OCI-LY3 (cell line): ENCODE measurements at regions not wholly inside any gene's neighbourhood (a gene's known extent, or its start where the extent isn't known, plus 50 kb on each side); places are given as distances from the start of the nearest gene placed in this dataset.

ENCODE experiments used
- H2AFZ ChIP-seq: fragments of 200-600, 300-600 bp; shearing (Covaris generic); 2 replicates; pipeline ENCODE4 v1.6.0; 2014; ENCODE audit warnings: antibody characterized with exemption, low read depth, low read length
- H3K27ac ChIP-seq: fragments of 200-600, 300-600 bp; sonication (generic); 2 replicates; pipeline ENCODE4 v1.5.1; 2014; ENCODE audit warnings: mild to moderate bottlenecking, low read length, moderate library complexity, mixed read lengths
- H3K27me3 ChIP-seq: fragments of 200-600, 300-600 bp; sonication (generic); 2 replicates; pipeline ENCODE4 v1.6.1; 2014; ENCODE audit warnings: low read depth, low read length, mixed read lengths
- H3K36me3 ChIP-seq: fragments of 200-600, 300-600 bp; sonication (generic); replicated peaks from 2 replicates; pipeline ENCODE3; 2014; ENCODE audit warnings: low read depth, low read length, mixed read lengths
- H3K4me1 ChIP-seq: fragments of 300-600, 200-600 bp; sonication (generic); 2 replicates; pipeline ENCODE4 v1.6.1; 2014; ENCODE audit warnings: low read length, mixed read lengths
- H3K4me2 ChIP-seq: fragments of 200-600, 300-600 bp; sonication (generic); 2 replicates; pipeline ENCODE4 v1.6.1; 2014; ENCODE audit warnings: low read length, mixed read lengths
- H3K4me3 ChIP-seq: fragments of 300-600, 200-600 bp; sonication (generic); 2 replicates; pipeline ENCODE4 v1.5.1; 2014; ENCODE audit warnings: antibody characterized with exemption, mild to moderate bottlenecking, low read length, moderate library complexity
- H3K79me2 ChIP-seq: fragments of 300-600, 200-600 bp; shearing (Covaris generic); 2 replicates; pipeline ENCODE4 v1.6.1; 2014; ENCODE audit warnings: mild to moderate bottlenecking, low read length, mixed read lengths
- H3K9ac ChIP-seq: fragments of 300-600, 200-600 bp; shearing (Covaris generic); 2 replicates; pipeline ENCODE4 v1.6.0; 2014; ENCODE audit warnings: mild to moderate bottlenecking, low read length, moderate library complexity
- H3K9me3 ChIP-seq: fragments of 200-600, 300-600 bp; shearing (Covaris generic); 2 replicates; pipeline ENCODE4 v1.6.1; 2014; ENCODE audit warnings: low read length, mixed read lengths; ENCODE audit not compliant: insufficient read depth
- H4K20me1 ChIP-seq: fragments of 200-600, 300-600 bp; sonication (generic); 2 replicates; pipeline ENCODE4 v1.6.1; 2016; ENCODE audit warnings: low read length, mixed read lengths; ENCODE audit not compliant: insufficient read depth
- EZH2phosphoT487 ChIP-seq: fragments of 200-600 bp; shearing (Covaris generic); IDR thresholded peaks from 2 replicates; pipeline ENCODE4 v1.6.1; 2018; ENCODE audit warnings: antibody characterized with exemption, mixed run types, low read depth
- TF ChIP-seq, protein P1 (sequence below): fragments of 200-600, 300-600 bp; sonication (generic); IDR thresholded peaks from 2 replicates; pipeline ENCODE4 v1.5.1; 2014; ENCODE audit warnings: antibody characterized with exemption, low read length, low read depth

DNA sequence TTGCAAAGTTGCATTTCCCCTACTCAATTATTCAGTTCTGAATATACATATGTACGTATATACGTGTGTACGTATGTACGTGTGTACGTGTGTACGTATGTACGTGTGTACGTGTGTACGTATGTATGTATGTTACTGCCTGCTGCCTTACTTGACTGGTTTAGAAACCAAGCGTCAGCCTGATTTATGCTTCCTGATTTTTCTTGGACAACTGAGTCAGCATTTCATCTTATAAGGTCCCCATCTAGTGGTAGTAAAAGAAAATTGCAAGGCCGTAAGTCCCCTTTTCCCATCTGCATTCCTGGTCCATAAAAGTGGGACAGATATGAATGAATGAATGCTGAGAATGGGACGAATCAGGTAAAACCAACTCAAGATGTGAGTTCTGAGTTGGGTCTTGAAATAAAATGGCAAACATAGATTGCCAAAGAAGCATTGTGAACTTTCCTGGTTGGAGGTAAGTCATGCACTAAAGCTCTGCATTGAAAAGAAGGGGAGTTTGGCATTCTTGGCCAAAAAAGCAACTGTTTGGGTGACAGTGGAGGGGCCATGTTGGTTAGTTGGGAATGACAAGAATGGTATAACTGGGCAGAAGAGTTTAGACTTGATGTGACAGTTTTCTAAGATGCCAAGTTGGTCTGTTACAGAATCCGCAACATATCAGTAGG lies 76.4 kb upstream of the DNAH14 start:
- Histone ChIP-seq H3K4me2 (peak overlapping the region; percentile 67), H4K20me1 (no peaks in the 10 kb centered on the region), H3K36me3 (no peaks in the 10 kb centered on the region), H3K27me3 (no peaks in the 10 kb centered on the region; the same call in 1 of the 2 replicates), H3K9me3 (no peaks in the 10 kb centered on the region), H3K4me3 (peak overlapping the region; percentile 68), H3K79me2 (no peaks in the 10 kb centered on the region), H3K4me1 (peaks cover 6% of the 10 kb centered on the region; the same call in 1 of the 2 replicates), H2AFZ (peak overlapping the region; percentile 64; the same call in 1 of the 2 replicates), H3K27ac (no peak overlapping the region), H3K9ac (peak overlapping the region; percentile 46)
- TF ChIP-seq, protein P1, sequence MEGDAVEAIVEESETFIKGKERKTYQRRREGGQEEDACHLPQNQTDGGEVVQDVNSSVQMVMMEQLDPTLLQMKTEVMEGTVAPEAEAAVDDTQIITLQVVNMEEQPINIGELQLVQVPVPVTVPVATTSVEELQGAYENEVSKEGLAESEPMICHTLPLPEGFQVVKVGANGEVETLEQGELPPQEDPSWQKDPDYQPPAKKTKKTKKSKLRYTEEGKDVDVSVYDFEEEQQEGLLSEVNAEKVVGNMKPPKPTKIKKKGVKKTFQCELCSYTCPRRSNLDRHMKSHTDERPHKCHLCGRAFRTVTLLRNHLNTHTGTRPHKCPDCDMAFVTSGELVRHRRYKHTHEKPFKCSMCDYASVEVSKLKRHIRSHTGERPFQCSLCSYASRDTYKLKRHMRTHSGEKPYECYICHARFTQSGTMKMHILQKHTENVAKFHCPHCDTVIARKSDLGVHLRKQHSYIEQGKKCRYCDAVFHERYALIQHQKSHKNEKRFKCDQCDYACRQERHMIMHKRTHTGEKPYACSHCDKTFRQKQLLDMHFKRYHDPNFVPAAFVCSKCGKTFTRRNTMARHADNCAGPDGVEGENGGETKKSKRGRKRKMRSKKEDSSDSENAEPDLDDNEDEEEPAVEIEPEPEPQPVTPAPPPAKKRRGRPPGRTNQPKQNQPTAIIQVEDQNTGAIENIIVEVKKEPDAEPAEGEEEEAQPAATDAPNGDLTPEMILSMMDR, result peak; percentile 91
- TF ChIP-seq EZH2phosphoT487, result no peak

DNA sequence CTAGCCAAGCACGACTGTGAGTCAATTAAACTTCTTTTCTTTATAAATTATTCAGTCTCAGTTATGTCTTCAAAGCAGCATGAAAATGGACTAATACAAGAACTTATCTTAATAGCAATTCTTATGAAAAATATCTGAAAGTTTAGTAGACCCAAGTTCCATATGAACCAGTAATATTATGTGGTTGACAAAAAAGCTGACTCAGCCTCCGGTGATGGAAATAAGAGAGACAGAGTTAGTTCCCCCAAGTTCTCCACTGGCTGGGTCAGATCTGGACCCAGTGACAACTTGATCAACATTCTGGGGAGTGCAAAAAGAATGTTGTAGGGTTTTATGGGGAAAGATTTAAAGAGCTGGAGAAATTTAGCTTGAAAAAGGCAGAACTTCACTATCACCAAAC lies 72.5 kb upstream of the DNAH14 start:
- Histone ChIP-seq H3K9ac (no peak overlapping the region), H3K27me3 (no peaks in the 10 kb centered on the region; the same call in 1 of the 2 replicates), H3K9me3 (no peaks in the 10 kb centered on the region), H3K36me3 (no peaks in the 10 kb centered on the region), H2AFZ (no peak overlapping the region), H3K27ac (no peak overlapping the region), H3K4me2 (no peak overlapping the region), H3K4me3 (no peak overlapping the region), H3K4me1 (peaks cover 6% of the 10 kb centered on the region; the same call in 1 of the 2 replicates), H4K20me1 (no peaks in the 10 kb centered on the region), H3K79me2 (no peaks in the 10 kb centered on the region)
- TF ChIP-seq, protein P1, result no peak
- no peak for TF ChIP-seq EZH2phosphoT487

DNA sequence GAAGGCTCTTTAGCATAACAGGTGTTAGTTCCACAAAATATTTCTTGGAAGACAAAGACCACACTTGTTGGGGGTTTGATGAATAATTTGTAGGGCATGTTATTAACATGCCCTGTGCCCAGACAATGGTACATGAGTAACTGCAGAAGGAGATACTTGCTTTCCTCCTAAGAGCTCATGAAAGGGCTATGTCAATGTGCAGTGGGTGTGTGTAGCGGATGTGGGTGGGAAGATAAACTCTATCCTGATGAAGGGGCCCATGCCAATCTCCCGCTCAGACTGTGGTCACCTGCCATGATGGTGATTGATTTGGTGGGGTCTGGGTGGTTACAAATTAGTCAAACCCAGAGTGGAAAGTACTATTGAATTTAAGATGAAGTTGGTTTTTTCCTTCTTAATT lies 69.8 kb upstream of the DNAH14 start:
- no peak overlapping the region for H3K4me3 ChIP-seq
- H3K9me3 ChIP-seq, result no peaks in the 10 kb centered on the region; the same call in 1 of the 2 replicates
- no peaks in the 10 kb centered on the region for H3K36me3 ChIP-seq
- H4K20me1 ChIP-seq, result no peaks in the 10 kb centered on the region
- TF ChIP-seq, protein P1, result no peak
- TF ChIP-seq EZH2phosphoT487, result no peak
- H3K79me2 ChIP-seq, result no peaks in the 10 kb centered on the region
- H3K4me1 ChIP-seq, result no peaks in the 10 kb centered on the region
- no peak overlapping the region for H3K4me2 ChIP-seq
- H3K27ac ChIP-seq, result no peak overlapping the region
- no peak overlapping the region for H2AFZ ChIP-seq
- no peak overlapping the region for H3K9ac ChIP-seq
- H3K27me3 ChIP-seq, result peaks cover 10% of the 10 kb centered on the region; the same call in 1 of the 2 replicates

DNA sequence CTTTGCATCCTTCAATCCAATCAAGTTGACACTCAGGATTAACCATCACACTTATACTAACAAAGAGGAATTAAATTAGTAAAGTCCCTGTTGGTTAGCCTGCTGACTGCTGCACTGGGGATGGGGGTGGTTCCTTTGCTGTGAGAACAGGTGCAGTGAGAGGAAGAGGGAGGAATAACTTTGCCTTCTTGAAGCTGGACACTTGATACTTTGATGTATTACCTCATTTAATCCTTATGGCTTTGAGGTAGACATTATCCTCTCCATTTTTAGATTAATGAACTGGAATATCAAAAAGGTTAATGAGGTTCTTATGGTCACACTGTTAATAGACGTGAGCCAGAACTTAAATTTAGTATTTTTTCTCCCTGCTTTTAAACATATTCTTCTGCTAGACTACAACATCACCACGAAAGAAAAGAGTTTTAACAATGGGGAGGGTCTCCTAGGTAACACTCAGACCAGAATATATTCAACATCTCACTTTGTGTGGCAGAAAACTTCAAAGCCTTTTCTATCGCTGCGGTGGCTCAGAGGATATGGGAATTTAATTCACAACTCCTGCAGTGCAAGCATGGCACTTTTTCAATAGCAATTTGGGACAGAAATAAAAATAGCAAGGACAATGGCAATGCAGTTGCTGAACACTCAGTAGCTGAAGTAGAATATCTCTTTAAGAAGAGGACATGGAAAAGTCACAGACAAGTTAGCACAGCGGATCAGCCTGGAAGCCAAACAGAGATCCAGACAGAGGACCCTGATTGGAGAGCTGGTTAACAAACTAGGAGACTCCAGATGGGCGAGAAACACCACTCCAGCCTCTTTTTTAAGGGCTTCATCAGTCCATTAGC lies 68.8 kb upstream of the DNAH14 start:
- no peaks in the 10 kb centered on the region for H4K20me1 ChIP-seq
- no peak overlapping the region for H3K9ac ChIP-seq
- H3K9me3 ChIP-seq, result peaks cover 6% of the 10 kb centered on the region
- no peak overlapping the region for H3K27ac ChIP-seq
- no peak overlapping the region for H3K4me2 ChIP-seq
- no peak for TF ChIP-seq EZH2phosphoT487
- TF ChIP-seq, protein P1, result no peak
- no peaks in the 10 kb centered on the region for H3K79me2 ChIP-seq
- no peaks in the 10 kb centered on the region for H3K36me3 ChIP-seq
- peaks cover 10% of the 10 kb centered on the region; the same call in 1 of the 2 replicates for H3K27me3 ChIP-seq
- H3K4me1 ChIP-seq, result no peaks in the 10 kb centered on the region
- no peak overlapping the region for H3K4me3 ChIP-seq
- no peak overlapping the region for H2AFZ ChIP-seq
